HG03378 (cell line): ENCODE measurements at regions not wholly inside any gene's neighbourhood (a gene's known extent, or its start where the extent isn't known, plus 50 kb on each side); places are given as distances from the start of the nearest gene placed in this dataset.

ENCODE experiments used
- ATAC-seq: cut with Tn5 transposase; IDR thresholded peaks from one replicate; pipeline ENCODE4 v1.9.1; 2021; ENCODE audit warnings: mild to moderate bottlenecking, moderate library complexity; ENCODE audit not compliant: unreplicated experiment

DNA sequence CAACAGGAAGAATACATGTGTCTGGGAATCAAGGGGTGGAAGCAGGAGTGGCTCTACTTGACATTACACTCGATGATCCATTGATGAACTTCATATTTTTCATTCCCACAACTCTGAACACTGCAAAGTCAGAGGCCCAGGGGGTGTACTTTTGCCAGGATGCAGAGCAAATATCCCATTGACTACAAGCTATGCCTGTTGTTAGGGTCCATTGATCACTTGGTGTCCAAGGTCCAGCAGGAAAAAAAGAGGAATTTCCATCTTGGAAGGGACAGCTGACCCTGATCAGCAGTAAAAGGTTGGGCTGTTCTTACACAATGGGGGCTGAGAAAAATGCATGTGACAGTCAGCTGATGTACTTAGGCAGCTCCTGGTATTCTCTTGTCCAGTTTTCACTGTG, 118.5 kb upstream of the MAP1B start:
- ATAC-seq, result no peak

DNA sequence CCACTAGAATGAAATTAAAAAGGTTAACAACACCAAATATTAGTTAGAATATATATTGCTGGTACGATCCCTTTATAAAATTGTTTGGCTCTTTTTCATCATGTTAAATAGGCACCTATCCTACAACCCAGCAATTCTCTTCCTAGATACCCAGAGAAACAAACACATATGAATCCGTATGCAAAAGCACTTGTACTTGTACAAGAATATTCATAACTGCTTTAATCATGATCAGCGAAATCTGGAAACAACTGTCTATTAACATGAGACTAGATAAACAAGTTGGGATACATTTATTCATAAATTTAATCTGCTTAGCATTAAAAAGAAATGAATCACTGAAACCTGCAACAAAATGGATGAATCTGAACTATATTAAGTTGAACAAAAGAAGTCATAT, 113.7 kb upstream of the MAP1B start:
- ATAC-seq, result no peak

DNA sequence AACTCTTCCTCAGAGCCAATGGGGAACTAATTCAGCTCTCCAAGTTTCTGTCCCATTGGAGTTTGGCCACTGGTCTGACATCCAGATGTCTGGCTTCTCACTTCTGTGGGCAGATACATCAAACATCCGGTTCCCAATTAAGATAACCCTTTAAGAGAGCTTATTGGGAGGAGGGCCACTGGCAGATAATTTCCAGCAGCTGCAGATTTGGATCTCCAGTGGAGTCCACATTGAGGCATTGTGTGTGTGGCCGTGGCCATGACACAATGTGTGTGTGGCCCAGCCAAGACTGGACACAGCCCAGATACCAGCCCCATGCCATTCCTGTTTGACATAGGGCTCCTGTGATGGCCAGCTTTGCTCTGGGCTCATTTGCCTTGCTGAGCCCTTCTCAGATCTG, 110.5 kb upstream of the MAP1B start:
- no peak for ATAC-seq

DNA sequence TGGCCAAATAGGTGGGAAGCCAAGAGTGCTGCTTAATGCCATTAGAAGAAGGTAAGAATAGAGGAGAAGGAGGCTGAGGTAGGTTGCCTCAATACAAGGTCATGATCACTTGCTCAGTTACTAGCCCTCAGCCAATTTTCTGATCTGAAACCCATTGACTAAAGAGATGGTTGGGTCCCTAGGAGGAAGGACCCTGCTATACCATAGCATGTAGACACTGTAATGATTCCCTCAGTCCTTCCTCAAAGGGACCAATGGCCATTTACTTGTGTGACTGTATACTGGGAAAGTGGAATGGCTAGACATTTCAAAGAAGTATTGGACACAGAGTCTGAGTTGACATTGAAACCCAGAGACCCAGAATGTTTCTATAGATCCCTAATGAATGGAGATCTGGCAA, 108.5 kb upstream of the MAP1B start:
- no peak for ATAC-seq

DNA sequence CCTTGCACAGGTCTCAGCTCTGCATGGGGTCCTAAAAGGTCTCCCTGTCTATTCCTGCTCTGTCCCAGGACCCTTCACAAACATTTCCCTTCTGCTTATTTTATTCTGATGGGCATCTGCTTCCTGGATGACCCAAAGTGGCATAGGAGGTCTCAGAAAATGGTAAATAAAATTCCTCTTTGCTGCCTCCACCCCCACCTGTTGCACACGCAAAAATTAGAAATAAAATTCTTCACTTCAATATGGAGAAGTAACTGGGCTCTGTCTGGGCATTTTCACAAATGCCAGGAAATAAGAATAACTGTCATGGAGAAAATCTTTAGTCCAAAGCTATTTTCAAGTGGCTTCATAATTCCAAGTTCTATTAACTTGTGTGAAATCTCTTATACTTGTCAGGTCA, 106.6 kb upstream of the MAP1B start:
- ATAC-seq, result no peak

DNA sequence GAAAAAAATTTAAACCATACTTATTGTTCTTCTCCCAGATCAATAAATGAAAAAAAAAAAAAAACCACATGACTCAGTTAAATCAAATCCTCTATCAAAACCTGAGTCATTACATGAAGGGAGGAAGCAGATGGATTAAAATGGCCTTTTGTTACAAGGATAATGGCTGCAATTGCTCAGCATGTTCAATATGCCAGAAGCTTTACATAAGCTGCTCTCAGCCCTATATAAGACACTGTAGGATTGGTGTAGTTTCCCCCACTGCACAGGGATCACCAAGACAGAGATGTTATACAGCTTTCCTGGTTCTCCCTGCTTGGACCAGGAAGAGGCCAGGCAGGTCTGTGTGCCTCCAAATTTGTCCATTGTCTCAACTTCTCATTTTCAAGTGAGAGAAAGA, 101.6 kb upstream of the MAP1B start:
- no peak for ATAC-seq

DNA sequence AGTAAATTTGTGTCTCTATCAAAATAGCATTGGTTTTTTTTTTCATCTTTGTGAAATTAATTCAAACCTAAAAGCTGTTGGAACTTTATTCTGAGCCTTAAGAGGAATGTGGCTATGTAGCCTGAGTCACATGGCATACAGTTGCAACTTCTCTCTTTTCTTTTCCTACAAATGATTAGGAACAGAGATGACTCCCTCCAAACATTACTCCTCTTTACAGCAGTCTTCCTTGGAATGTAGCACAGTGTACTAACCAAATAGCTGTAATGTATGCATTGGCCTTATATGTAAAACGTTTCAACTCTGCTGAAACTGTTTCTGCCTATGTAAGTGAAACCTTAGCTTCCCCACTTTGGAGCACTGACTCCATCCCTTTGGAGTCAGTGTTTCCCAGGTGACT, 100.9 kb upstream of the MAP1B start:
- ATAC-seq, result no peak

DNA sequence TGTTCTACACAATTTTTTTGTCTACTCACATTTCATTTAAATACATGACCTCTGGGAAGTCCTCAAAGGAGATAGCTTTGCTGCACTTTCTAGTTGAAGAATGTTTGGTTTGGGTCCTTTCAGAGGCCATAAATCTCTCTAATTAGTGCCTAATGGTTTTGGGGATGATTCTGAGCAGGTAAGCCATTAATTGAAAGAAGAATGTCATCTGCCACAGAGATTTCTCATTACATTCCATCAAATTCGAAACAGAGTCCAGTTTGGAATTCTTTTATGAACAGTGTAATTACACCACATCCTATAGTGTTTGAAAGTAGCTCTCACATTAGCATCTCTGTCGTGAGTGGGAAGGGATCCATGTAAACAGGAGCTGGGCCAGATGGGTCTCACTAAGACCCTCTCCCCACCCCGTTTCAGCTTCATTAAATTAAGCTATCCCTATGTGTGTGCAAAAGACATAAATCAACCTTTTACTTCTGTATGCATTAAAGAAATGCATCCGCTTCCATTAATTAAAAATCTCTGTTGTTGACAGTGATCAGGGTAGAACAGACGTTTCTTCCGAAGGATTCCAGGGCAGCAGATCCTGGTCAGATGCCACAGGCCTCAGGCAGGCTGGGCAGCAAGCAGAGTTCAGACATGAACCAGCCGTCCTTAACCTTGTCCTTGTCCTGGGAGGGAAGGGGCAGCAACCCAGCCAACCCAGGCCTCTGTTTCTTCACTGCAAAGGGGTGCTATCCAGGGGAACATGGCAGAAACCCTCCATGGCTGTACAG, 99.8 kb upstream of the MAP1B start:
- ATAC-seq, result no peak

DNA sequence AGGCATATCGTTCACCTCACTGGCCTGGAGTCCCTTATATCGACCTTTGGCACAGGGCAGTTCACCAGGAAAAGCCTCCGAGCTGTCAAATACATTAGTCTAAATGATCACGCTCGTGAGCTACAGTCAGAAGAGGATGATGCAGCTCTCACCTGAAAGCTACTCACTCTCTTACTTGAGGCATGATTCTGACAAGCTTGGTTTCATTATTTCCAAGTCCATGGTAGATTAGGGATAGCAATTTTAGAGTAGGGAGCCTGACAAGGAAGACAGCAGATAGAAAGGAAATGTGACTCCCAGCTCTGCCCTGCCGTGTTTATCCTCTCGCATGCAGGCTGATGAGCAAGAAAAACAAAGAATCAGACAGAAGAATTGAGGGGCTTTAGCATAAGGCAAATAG, 98.0 kb upstream of the MAP1B start:
- ATAC-seq, result no peak

DNA sequence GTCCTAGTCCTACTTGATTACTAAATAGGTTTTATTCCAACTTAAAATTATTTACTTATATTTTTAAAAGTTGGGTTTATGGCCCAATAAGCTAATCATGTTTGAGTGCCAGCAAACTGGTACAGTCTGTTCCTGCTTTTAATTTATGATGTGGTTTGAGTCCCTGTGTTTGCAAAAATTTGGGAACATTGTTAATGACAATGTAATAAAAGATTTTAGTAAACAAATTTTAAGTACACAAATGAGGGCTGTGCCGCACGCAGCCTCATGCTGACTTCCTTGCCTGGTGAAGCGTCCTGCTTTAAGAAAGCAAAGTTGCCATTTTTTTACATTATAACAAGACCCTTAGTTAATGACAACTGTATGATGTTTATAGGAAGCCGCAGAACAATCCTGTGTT, 96.8 kb upstream of the MAP1B start:
- ATAC-seq, result no peak

DNA sequence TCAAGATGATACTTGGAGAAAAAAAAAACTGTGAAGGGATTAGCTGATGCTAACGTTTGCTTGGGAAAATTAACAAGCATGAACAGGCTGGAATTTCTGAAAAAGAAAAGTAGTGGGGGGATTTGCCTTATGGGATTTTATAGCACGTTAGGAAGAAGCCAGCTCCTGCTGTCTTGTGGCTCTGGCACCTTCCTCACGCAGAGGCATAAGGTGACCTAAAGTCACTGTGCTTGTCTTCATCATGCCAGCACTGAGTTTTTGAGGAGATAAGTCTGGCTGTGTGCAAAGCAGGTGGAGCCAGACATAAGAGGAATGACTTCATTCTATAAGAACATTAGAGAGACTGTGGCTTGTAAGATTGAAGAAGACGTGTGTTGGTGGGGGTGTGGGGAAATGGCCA, 94.4 kb upstream of the MAP1B start:
- no peak for ATAC-seq

DNA sequence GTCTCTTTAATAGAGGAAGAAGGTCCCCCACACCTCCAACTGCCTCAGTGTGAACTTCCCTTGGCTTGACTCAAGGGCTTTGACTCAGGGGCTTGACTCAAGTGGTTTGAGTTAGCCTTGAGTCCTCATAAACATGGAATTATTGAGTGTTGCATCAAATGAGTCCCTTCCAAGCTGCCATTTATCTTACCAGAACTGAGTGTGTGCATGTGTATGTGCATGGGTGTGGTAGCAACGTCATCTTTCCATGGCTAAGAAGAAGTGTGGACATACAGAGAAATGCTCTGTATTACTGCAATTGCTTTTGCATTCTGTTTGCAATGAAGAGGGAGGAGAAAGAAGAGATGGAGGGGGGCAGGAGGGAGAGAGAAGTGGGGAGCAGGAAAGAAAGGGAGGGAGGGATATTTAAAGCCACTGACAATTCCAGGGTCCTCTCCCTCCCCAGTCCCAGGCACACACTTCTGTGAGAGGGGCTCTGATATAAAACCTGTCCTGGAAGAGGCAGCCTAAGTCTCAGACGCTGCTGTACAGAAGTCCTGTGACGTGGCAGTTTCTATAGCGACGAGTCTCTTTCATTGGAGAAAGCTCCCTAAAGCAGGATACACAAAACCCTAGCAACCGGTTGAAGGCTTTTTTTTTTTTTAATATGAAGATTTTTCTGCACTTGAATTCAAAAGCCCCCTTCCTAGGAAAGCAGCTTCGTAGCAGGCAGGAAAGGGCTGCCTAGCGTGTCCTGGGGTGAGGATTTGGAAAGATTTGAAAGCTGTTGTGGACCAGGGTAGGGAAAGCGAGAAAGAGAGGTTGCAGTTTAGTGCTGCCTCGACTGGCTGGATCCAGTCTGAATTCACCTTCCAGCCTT, 93.3 kb upstream of the MAP1B start:
- no peak for ATAC-seq

DNA sequence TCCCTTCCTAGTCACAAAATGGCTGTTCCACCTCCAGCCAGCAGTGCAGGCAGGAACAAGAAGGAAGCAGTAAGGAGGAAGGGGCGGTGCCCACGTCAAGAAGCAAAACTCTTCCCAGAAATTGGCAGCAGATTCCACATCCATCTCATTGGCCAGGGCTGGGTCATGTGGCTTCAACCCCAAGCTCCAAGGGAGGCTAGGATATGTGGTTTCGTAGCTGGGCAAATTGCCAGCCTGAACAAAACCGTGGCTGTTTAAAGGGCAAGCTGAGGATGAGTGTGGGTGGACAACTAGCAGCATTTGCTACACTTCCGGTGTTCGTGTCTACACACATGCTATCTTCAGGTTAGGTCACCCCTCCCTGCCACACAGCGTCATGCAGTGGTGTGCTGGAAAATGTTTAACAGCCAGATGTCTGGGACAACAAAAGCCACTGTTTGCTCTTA, 92.1 kb upstream of the MAP1B start:
- no peak for ATAC-seq

DNA sequence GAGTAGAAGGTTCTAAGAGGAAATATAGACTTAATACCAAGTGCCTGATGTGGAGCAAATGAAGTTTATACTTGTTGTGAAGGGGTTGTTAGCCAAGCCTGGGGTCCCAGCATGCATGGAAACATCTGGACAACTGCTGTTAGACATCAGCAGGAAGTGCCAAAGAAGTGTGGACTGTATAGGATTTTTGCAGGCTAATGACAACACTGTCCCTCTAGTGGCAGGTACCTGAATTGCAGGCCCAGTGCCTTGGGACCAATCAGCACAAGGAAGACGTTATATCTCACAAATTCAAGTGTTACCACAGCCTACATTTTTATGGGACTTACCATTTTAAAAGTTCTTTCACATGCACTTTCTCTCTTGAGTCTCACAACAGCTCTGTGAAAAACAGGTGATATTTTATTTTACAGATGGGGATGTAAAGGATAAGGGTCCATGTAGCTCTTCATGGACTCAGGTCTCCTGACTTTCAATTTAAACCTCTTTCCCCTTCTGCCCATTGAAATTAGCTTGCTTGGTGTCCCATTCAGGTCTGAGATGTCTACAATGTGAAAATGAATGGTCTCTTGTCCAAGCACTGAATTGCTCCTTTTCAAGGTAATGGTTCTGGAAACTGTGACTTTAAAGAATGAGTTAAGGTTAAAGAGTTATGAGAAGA, 89.0 kb upstream of the MAP1B start:
- no peak for ATAC-seq

DNA sequence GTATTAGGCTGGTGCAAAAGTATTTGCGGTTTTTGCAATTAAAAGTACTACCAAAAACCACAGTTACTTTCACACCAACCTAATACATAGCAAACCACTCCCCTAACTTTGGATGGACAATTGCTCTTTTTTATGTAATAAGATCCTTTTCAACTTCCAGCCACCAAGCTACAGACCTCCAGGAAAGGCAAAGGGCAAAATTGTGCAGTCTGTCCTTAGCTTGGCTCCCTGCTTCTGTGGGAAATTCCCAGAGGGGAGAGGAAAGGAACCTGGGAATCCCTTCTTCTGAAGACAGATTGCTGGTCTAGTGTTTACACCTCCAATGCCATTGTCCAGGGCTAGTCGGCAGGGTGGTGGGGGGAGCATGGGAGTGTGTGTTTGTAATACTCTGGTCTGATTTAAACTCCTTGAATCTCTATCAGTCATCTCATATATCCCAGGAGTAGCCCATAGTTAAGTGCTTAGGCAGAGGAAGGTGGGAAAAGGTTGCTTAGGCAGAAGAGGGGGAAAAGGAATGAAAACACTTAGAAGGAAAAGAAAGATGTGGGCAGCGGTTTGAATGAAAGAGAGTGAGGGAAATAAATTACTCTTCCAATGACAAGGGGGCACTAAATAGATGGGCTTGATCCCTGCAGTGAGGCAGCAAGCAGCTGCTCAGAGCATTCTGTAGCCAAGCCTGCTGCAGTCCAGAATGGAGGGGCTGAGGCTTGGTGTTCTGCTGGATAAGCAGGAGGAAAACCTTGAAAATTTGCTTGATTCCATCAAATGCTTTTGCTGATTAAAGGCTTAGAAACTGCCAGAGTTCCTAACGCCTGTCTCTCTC, 86.9 kb upstream of the MAP1B start:
- no peak for ATAC-seq

DNA sequence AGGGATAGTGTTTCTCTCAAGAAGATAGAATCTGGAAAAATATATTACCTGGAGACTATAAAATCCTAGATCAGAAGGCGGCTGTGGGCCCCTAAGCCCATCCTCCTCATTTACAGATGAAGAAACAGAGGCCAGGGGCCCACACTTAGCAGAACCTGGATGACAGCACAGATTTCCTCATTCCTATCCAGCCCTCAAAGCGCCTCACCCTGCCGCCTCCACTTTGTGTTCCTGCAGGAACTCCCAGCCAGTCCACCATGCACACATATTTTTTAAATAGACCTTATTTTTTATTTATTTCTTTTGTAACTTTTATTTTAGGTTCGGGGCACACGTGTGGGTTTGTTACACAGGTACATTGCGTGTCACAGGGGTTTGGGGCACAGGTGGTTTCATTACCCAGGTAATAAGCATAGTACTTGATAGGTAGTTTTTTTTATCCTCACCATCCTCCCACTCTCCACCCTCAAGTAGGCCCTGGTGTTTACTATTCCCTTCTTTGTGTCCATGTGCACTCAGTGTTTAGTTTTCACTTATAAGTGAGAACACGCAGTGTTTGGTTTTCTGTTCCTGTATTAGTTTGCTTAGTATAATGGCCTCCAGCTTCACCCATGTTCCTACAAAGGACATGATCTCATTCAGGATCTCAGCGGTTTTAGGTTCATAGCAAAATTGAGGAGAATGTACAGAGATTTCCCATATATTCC, 85.5 kb upstream of the MAP1B start:
- no peak for ATAC-seq

DNA sequence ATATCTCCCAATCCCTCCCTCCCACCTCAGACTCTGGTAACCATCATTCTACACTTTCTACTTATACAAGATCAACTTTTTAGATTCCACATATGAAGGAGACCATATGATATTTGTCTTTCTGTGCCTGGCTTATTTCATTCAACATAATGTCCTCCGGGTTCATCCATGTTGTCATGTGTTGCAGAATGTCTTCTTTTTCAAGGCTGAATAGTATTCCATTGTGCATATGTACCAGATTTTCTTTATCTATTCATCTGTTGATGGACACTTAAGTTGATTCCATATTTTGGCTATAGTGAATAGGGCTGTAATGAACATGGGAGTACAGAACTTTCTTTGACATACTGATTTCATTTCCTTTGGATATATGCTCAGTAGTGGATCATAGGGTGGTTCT, 78.9 kb upstream of the MAP1B start:
- no peak for ATAC-seq

DNA sequence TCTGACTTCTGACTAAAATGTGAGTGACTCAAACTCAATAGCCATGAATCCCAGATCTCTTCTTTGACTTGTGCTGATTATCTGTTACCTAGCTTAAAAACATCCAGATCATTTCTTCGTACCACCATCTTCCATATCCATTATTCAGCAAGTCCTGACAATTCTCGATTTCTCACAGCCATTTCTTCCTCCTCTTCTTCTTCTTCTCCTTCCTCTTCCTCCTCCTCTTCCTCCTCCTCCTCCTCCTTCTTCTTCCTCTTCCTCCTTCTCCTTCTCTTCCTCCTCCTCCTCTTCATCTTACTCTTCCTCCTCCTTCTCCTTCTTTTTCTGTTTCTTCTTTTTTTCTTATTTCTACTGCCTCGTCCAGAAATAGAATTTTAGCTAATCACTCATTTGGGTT, 77.0 kb upstream of the MAP1B start:
- ATAC-seq, result no peak

DNA sequence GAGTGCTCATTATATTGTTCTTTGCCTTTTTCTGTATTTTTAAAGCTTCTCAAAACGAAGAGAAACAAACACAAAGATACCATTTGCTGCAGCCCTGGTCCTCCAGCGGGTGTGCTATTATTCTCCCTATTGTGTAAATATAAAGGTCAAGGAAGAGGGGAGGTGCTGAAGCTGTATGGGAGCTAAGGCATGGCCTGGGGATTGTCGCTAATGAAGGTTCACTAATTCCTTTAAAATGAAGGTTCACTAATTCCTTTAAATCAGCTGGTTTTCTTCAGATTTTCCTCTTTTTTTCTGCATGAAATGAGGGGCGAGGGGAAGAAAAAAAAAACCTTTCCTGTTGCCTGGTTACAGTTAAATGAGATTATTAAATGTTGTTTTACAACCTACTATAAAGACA, 74.5 kb upstream of the MAP1B start:
- ATAC-seq, result no peak

DNA sequence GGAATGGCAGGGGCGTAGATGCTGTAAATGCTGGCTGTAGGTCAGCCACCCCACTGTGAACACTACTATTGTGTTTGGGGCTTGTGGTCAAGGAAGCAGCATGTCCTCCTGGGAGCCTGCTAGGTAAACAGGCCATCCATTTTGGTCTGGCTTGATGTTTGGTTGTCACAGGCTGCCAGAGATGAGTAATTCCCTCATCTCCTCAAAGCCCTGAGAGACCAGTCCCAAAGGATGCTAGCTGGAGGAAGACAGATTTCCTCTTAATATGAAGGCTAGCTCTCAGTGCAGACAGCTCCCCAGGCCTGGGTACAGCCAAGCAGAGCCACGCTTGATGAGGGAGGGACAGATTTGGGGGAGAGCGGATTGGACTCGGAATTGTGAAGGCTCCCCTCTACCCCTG, 72.5 kb upstream of the MAP1B start:
- ATAC-seq, result no peak
